GM10266 (cell line): ENCODE measurements at regions not wholly inside any gene's neighbourhood (a gene's known extent, or its start where the extent isn't known, plus 50 kb on each side); places are given as distances from the start of the nearest gene placed in this dataset.

Experiments used
- DNase-seq: peaks from one replicate; pipeline ENCODE4 v3.0.0; 2012; ENCODE audit errors: extremely low spot score
- TF ChIP-seq, protein P1 (sequence below): IDR thresholded peaks from 2 replicates; pipeline ENCODE4 v1.5.1; 2012; ENCODE audit warnings: mild to moderate bottlenecking, low read depth; ENCODE audit not compliant: control insufficient read depth, insufficient read depth; ENCODE audit errors: missing control alignments

DNA sequence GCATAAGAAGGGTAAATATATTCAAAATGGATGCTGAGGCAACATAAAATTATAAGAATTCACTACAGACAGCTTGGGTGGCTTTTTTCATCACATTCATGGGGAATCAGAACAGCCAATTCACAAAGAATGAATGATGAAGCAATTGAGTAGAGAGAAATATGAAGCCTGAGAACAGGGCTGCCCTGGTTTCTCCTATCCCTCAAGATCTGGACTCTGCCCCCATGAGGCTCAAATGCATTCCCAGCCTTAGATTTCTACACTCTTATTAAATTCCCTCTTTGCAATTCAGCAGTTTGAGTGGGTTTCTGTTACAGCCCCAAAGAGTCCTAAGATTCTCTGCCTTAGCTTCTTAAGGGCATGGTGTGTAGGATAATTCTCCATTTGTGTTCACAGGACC is 172.5 kb downstream of the MAIP1 start:
- no peak for DNase-seq
- TF ChIP-seq, protein P1, sequence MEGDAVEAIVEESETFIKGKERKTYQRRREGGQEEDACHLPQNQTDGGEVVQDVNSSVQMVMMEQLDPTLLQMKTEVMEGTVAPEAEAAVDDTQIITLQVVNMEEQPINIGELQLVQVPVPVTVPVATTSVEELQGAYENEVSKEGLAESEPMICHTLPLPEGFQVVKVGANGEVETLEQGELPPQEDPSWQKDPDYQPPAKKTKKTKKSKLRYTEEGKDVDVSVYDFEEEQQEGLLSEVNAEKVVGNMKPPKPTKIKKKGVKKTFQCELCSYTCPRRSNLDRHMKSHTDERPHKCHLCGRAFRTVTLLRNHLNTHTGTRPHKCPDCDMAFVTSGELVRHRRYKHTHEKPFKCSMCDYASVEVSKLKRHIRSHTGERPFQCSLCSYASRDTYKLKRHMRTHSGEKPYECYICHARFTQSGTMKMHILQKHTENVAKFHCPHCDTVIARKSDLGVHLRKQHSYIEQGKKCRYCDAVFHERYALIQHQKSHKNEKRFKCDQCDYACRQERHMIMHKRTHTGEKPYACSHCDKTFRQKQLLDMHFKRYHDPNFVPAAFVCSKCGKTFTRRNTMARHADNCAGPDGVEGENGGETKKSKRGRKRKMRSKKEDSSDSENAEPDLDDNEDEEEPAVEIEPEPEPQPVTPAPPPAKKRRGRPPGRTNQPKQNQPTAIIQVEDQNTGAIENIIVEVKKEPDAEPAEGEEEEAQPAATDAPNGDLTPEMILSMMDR = no peak

DNA sequence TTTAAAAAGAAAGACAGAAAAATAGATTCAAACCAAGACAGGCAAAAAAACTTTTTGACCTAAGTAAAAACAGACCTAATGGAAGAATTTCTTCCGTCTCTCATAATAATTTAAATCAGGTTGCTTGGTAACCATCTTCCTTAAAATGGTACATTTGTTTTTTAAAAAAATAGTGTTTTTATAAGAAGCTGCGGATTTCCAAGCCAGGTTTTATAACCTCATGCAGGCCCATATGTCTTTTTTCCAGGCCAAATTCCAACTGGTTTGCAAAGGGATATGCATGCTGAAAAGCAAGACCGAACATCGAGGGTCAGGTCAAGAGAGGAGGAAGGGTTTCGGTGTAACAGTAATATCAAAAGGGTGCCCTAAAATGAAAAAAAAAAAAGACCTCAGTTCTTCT is 172.9 kb downstream of the MAIP1 start:
- DNase-seq = no peak

GRCh38 chr2:200129721-200130462 is 174.5 kb downstream of the MAIP1 start:
- DNase-seq = no peak
- TF ChIP-seq, protein P1 = no peak

More for the DNA sequence above, 172.9 kb downstream of the MAIP1 start:
- TF ChIP-seq, protein P1 = no peak

DNA sequence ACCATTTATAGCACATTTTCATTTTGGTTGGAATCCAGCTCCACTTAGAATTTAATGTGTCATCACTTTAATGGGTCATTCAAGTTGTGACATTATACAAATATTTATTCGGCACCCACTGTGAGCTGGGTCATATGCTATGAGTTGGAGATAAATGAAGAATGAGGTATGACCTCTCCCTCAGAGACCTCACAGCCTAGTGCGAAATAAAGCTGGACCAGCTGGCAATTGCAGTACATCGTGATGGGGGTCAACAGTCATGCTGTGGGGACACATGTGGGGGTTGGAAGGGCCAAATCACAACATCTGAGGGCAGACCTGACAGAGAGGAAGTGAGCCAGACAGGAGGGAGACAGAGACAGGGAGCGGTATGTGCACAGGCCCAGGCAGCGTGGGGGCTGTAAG is 175.4 kb downstream of the MAIP1 start:
- TF ChIP-seq, protein P1 = no peak

DNA sequence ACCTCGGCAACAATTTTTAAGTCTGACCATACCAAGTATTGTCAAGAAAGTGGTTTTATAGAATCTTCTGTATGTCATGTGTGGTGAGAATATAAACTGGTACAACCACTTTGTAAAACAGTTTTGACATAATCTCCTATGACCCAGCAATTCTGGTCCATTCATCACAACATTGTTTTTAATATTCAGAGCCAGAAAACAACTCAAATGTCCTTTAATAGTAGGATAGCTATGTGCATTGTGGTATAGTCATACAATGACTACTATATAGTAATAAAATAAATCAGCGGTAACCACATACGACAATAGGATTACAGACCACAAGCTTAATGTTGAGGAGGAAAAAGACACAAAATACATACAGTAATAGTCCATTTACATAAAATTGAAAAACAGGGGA is 175.2 kb upstream of the SPATS2L start:
- DNase-seq = no peak
- TF ChIP-seq, protein P1 = no peak

More for the DNA sequence above, 175.4 kb downstream of the MAIP1 start:
- no peak for DNase-seq

DNA sequence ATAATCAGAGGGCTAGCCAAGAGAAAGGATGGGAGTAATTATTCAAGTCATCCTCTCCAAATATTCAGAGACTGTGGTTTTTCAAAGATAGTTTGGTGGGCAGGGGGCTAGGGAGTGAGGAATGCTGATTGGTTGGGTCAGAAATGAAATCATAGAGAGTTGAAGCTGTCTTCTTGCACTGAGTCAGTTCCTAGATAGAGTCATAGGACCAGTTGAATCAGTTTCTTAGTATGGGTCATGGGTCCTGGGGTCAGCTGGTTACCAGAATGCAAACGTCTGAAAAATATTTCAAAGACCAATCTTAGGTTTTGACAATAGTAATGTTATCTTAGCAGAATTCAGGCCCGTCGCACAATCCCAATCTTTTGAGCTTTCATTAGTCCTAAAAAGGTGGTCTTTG is 171.4 kb upstream of the SPATS2L start:
- no peak for DNase-seq
- TF ChIP-seq, protein P1 = no peak

DNA sequence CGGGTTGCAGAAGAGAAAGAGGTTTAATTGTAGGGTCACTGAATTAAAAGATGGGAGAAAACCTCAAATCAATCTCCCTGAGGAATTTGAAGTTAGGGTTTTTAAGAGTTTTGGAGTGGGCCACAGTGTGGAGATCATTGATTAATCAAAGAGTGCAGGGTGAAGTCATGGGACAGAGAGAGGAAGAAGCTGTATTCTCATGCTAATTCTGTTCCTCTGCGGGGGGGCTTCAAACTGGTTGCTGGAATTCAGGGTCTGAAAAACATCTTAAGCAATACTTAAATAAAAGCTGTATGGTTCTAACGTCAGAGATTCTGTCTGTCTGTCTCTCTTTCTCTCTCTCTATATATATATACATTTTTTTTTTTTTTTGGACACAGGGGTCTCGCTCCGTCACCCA is 169.8 kb upstream of the SPATS2L start:
- TF ChIP-seq, protein P1 = no peak
- no peak for DNase-seq
